Cardiac septum (tissue), 1 donor: ENCODE measurements at regions not wholly inside any gene's neighbourhood (a gene's known extent, or its start where the extent isn't known, plus 50 kb on each side); places are given as distances from the start of the nearest gene placed in this dataset.
"Not testable (repeated sequence)": the region's sequence is repeated elsewhere in the genome, so short reads cannot be mapped to it uniquely, and the experiment has no call there.

Source experiments
- DNase-seq: peaks from one replicate; pipeline ENCODE4 v3.0.0-alpha.2; 2020; ENCODE audit warnings: low spot score
- intact Hi-C: fragments of 100-400 bp; cut with DNase I; formaldehyde crosslinking; loops from one replicate; pipeline ENCODE4 v1.14.0; 2022
- donor health status: DM: no; HTN: no; CAD: no.

GRCh38 chr1:87983841-87984240, 655.2 kb downstream of the LMO4 start:
- DNase-seq: no peak
- intact Hi-C loops: no loop called here

GRCh38 chr1:87985071-87985470, 656.4 kb downstream of the LMO4 start:
- intact Hi-C loops: no loop called here
- no peak for DNase-seq

GRCh38 chr1:87986130-87986866, 657.6 kb downstream of the LMO4 start:
- DNase-seq: no peak
- intact Hi-C loops: no loop called here

GRCh38 chr1:87989346-87989745, 660.7 kb downstream of the LMO4 start:
- no peak for DNase-seq
- intact Hi-C loops: no loop called here

- DNase-seq, intact Hi-C loops: not testable (repeated sequence)
These were observed 663.9 kb downstream of the LMO4 start for GRCh38 chr1:87992536-87992935.

- DNase-seq: no peak
- intact Hi-C loops: no loop called here
These were observed 664.4 kb downstream of the LMO4 start for GRCh38 chr1:87993051-87993450.

- DNase-seq: no peak
- intact Hi-C loops: no loop called here
These were observed 671.2 kb downstream of the LMO4 start for GRCh38 chr1:87999852-88000251.

GRCh38 chr1:88001460-88001859, 672.8 kb downstream of the LMO4 start:
- no peak for DNase-seq
- intact Hi-C loops: no loop called here

- intact Hi-C loops: no loop called here
- DNase-seq: no peak
These were observed 674.6 kb downstream of the LMO4 start for GRCh38 chr1:88003255-88003654.

- DNase-seq: no peak
- intact Hi-C loops: no loop called here
These were observed 674.2 kb upstream of the PKN2 start for GRCh38 chr1:88009916-88010315.

GRCh38 chr1:88013485-88013884, 670.6 kb upstream of the PKN2 start:
- intact Hi-C loops: no loop called here
- DNase-seq: no peak

- intact Hi-C loops: no loop called here
- no peak for DNase-seq
These were observed 669.9 kb upstream of the PKN2 start for GRCh38 chr1:88014131-88014530.

GRCh38 chr1:88016947-88017346, 667.1 kb upstream of the PKN2 start:
- no peak for DNase-seq
- intact Hi-C loops: no loop called here

- DNase-seq: no peak
- intact Hi-C loops: no loop called here
These were observed 662.5 kb upstream of the PKN2 start for GRCh38 chr1:88021529-88021928.

GRCh38 chr1:88022516-88022915, 661.6 kb upstream of the PKN2 start:
- intact Hi-C loops: no loop called here
- no peak for DNase-seq

GRCh38 chr1:88029142-88029541, 654.9 kb upstream of the PKN2 start:
- DNase-seq: no peak
- intact Hi-C loops: no loop called here

GRCh38 chr1:88029899-88030298, 654.2 kb upstream of the PKN2 start:
- no peak for DNase-seq
- intact Hi-C loops: no loop called here

GRCh38 chr1:88035578-88035977, 648.5 kb upstream of the PKN2 start:
- no peak for DNase-seq
- intact Hi-C loops: no loop called here

- DNase-seq: no peak
- intact Hi-C loops: no loop called here
These were observed 647.6 kb upstream of the PKN2 start for GRCh38 chr1:88036345-88037014.

GRCh38 chr1:88039240-88039639, 644.8 kb upstream of the PKN2 start:
- intact Hi-C loops: no loop called here
- no peak for DNase-seq

GRCh38 chr1:88043834-88044233, 640.2 kb upstream of the PKN2 start:
- no peak for DNase-seq
- intact Hi-C loops: no loop called here
